Astrocyte (in vitro differentiated cells and primary cell): ENCODE measurements at regions not wholly inside any gene's neighbourhood (a gene's known extent, or its start where the extent isn't known, plus 50 kb on each side); places are given as distances from the start of the nearest gene placed in this dataset.

Experiments used
- CTCF ChIP-seq: IDR thresholded peaks from 2 replicates; pipeline ENCODE4 v1.5.1; 2011; ENCODE audit warnings: low read depth, mild to moderate bottlenecking, inconsistent platforms, low read length, moderate library complexity; ENCODE audit not compliant: insufficient read depth
- EZH2 ChIP-seq: IDR thresholded peaks from 2 replicates; pipeline ENCODE4 v1.6.1; 2012; ENCODE audit warnings: mild to moderate bottlenecking, low read length, inconsistent platforms; ENCODE audit not compliant: insufficient read depth

DNA sequence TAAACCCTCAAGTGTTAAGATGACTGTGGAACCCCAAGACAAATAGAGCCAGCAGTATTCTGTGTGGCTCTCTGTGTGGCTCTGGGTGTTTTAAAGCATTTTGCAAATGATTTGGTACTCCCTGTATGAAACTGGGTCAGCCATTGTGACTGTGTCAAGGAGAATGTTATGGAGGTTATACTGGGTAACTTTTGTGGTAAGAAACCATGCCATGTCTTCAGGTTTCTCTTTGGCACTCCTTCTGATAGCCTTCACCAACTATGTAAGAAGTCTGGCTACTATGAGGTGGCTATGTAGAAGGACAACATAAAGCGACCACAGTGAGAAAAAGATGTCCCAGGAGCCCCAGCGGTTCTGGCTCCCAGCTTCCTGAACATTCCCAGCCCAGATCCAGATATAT lies 226.6 kb upstream of the RHOBTB1 start:
- no peak for TF ChIP-seq CTCF
- TF ChIP-seq EZH2 = no peak
